Loucy (cell line): ENCODE measurements at regions not wholly inside any gene's neighbourhood (a gene's known extent, or its start where the extent isn't known, plus 50 kb on each side); places are given as distances from the start of the nearest gene placed in this dataset.

Experiments used
- H2AFZ ChIP-seq: fragments of 200-600 bp; sonication (generic); 2 replicates; pipeline ENCODE4 v1.6.0; 2016; ENCODE audit warnings: antibody characterized with exemption, mild to moderate bottlenecking, low read length, moderate library complexity
- H3F3A ChIP-seq: fragments of 200-600 bp; 2 replicates; pipeline ENCODE4 v1.6.0; 2016; ENCODE audit warnings: antibody characterized with exemption, low read depth, mild to moderate bottlenecking
- H3K27me3 ChIP-seq: fragments of 200-600 bp; sonication (generic); 2 replicates; pipeline ENCODE4 v1.6.1; 2014; ENCODE audit warnings: low read length, mild to moderate bottlenecking; ENCODE audit not compliant: insufficient read depth, poor library complexity, severe bottlenecking
- H3K36me3 ChIP-seq: fragments of 200-600 bp; sonication (generic); 2 replicates; pipeline ENCODE4 v1.6.1; 2016; ENCODE audit warnings: low read length; ENCODE audit not compliant: insufficient read depth
- H3K4me1 ChIP-seq: fragments of 200-600 bp; sonication (generic); 2 replicates; pipeline ENCODE4 v1.5.1; 2014; ENCODE audit warnings: low read length, mild to moderate bottlenecking; ENCODE audit not compliant: insufficient read depth, poor library complexity, severe bottlenecking
- H3K4me2 ChIP-seq: fragments of 200-600 bp; sonication (generic); 2 replicates; pipeline ENCODE4 v1.6.0; 2014; ENCODE audit warnings: antibody characterized with exemption, low read length, low read depth, mild to moderate bottlenecking; ENCODE audit not compliant: poor library complexity, severe bottlenecking
- H3K4me3 ChIP-seq: fragments of 200-600 bp; sonication (generic); 2 replicates; pipeline ENCODE4 v1.5.1; 2014; ENCODE audit warnings: low read length, mild to moderate bottlenecking, mixed read lengths; ENCODE audit not compliant: poor library complexity, severe bottlenecking
- H3K79me2 ChIP-seq: fragments of 200-600 bp; sonication (generic); 2 replicates; pipeline ENCODE4 v1.6.1; 2014; ENCODE audit warnings: low read length; ENCODE audit not compliant: insufficient read depth
- H3K9ac ChIP-seq: fragments of 200-600 bp; sonication (generic); 2 replicates; pipeline ENCODE4 v1.6.0; 2014; ENCODE audit warnings: mild to moderate bottlenecking, low read depth, low read length, moderate library complexity; ENCODE audit not compliant: poor library complexity, severe bottlenecking
- H3K9me2 ChIP-seq: fragments of 200-600 bp; sonication (generic); replicated peaks from 2 replicates; pipeline ENCODE4 v1.6.1; 2016; ENCODE audit warnings: low read depth, low read length, mixed read lengths
- H3K9me3 ChIP-seq: fragments of 200-600 bp; sonication (generic); 2 replicates; pipeline ENCODE4 v1.6.1; 2014; ENCODE audit warnings: mild to moderate bottlenecking, antibody characterized with exemption, low read length, low read depth; ENCODE audit not compliant: insufficient read depth
- H4K20me1 ChIP-seq: fragments of 200-600 bp; sonication (generic); 2 replicates; pipeline ENCODE4 v1.6.0; 2014; ENCODE audit warnings: antibody characterized with exemption, low read length, mild to moderate bottlenecking; ENCODE audit not compliant: insufficient read depth, poor library complexity, severe bottlenecking
- EZH2phosphoT487 ChIP-seq: fragments of 200-600 bp; IDR thresholded peaks from 2 replicates; pipeline ENCODE4 v1.6.1; 2018; ENCODE audit warnings: antibody characterized with exemption, mild to moderate bottlenecking, moderate library complexity, borderline replicate concordance
- TF ChIP-seq, protein P1 (sequence below): fragments of 200-600 bp; sonication (generic); conservative IDR thresholded peaks from 2 replicates; pipeline ENCODE4 v1.5.1; 2014; ENCODE audit warnings: mild to moderate bottlenecking, antibody characterized with exemption, low read length

GRCh38 chr16:13448346-13448745 is 471.6 kb upstream of the ERCC4 start:
- no peaks in the 10 kb centered on the region for H3K4me1 ChIP-seq
- H3F3A ChIP-seq = no peaks in the 10 kb centered on the region
- H3K79me2 ChIP-seq = no peaks in the 10 kb centered on the region
- H3K36me3 ChIP-seq = no peaks in the 10 kb centered on the region
- TF ChIP-seq, protein P1, sequence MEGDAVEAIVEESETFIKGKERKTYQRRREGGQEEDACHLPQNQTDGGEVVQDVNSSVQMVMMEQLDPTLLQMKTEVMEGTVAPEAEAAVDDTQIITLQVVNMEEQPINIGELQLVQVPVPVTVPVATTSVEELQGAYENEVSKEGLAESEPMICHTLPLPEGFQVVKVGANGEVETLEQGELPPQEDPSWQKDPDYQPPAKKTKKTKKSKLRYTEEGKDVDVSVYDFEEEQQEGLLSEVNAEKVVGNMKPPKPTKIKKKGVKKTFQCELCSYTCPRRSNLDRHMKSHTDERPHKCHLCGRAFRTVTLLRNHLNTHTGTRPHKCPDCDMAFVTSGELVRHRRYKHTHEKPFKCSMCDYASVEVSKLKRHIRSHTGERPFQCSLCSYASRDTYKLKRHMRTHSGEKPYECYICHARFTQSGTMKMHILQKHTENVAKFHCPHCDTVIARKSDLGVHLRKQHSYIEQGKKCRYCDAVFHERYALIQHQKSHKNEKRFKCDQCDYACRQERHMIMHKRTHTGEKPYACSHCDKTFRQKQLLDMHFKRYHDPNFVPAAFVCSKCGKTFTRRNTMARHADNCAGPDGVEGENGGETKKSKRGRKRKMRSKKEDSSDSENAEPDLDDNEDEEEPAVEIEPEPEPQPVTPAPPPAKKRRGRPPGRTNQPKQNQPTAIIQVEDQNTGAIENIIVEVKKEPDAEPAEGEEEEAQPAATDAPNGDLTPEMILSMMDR = no peak
- no peak for TF ChIP-seq EZH2phosphoT487
- no peaks in the 10 kb centered on the region for H4K20me1 ChIP-seq
- H2AFZ ChIP-seq = no peak overlapping the region
- no peak overlapping the region for H3K4me3 ChIP-seq
- no peaks in the 10 kb centered on the region for H3K9me3 ChIP-seq
- H3K4me2 ChIP-seq = no peak overlapping the region
- no peak overlapping the region for H3K9ac ChIP-seq
- H3K27me3 ChIP-seq = no peaks in the 10 kb centered on the region
- no peaks in the 10 kb centered on the region for H3K9me2 ChIP-seq

DNA sequence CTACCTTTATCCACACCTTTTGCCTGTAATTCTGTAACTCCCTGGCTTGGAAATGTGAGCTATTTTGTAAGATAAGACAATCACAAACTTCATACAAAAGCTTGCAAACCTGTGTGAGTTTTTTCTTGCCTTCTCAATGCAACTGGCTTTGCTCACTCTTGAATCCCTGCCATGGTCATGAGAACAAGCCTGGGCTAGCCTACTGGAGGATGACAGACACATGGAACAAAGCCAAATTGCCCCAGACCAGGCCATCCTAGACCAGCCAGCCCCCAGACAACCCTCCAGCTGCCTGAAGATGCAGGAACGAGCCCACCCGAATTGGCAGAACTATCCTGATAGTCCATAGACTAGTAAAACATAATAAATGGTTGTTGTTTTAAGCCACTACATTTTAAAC is 466.6 kb upstream of the ERCC4 start:
- no peak overlapping the region for H3K4me2 ChIP-seq

DNA sequence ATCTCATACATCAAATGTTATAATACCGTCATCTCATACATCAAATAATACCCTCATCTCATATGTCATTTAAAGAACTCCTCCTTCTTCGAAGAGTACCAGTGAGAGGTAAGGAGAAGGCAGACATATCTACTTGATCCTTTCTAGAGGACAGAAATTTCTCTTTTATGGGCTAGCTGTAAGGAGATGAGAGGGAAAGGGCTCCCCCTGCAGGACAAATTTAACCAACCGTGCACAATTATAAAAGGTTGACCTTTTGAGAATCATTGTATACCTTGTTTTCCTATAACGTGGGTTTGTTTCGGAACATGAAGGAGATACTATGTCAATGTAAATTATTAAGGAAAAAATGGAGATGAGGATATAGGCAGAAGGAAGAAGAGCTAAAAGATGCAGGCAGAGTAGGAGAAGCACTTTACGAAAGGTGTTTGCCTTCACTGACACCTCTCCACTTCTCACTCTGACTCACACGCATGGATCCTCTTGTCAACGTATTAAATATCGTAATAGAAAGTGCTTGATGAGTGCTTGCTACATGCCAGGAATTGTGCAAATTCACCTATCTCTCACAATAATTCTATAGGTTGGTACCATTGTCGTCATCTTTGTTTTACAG is 465.9 kb upstream of the ERCC4 start:
- TF ChIP-seq, protein P1 = peak; percentile 65
- TF ChIP-seq EZH2phosphoT487 = no peak
- no peaks in the 10 kb centered on the region for H3K27me3 ChIP-seq
- no peaks in the 10 kb centered on the region for H4K20me1 ChIP-seq
- no peaks in the 10 kb centered on the region for H3K9me3 ChIP-seq
- no peaks in the 10 kb centered on the region for H3K79me2 ChIP-seq
- H3K36me3 ChIP-seq = no peaks in the 10 kb centered on the region
- no peak overlapping the region for H3K4me3 ChIP-seq
- no peaks in the 10 kb centered on the region for H3K4me1 ChIP-seq
- no peak overlapping the region for H2AFZ ChIP-seq
- H3F3A ChIP-seq = no peaks in the 10 kb centered on the region
- no peak overlapping the region for H3K4me2 ChIP-seq
- no peak overlapping the region for H3K9ac ChIP-seq
- H3K9me2 ChIP-seq = no peaks in the 10 kb centered on the region

More for the DNA sequence above, 466.6 kb upstream of the ERCC4 start:
- no peaks in the 10 kb centered on the region for H3K36me3 ChIP-seq
- no peaks in the 10 kb centered on the region for H3K9me2 ChIP-seq
- TF ChIP-seq EZH2phosphoT487 = no peak
- TF ChIP-seq, protein P1 = no peak
- H3F3A ChIP-seq = no peaks in the 10 kb centered on the region
- no peak overlapping the region for H2AFZ ChIP-seq
- no peaks in the 10 kb centered on the region for H4K20me1 ChIP-seq
- no peak overlapping the region for H3K9ac ChIP-seq
- no peaks in the 10 kb centered on the region for H3K4me1 ChIP-seq
- H3K79me2 ChIP-seq = no peaks in the 10 kb centered on the region
- no peak overlapping the region for H3K4me3 ChIP-seq
- no peaks in the 10 kb centered on the region for H3K9me3 ChIP-seq
- H3K27me3 ChIP-seq = no peaks in the 10 kb centered on the region
